ENCODE measurements at regions not wholly inside any gene's neighbourhood (a gene's known extent, or its start where the extent isn't known, plus 50 kb on each side); places are given as distances from the start of the nearest gene placed in this dataset.
"Not testable (repeated sequence)": the region's sequence is repeated elsewhere in the genome, so short reads cannot be mapped to it uniquely, and the experiment has no call there.

GRCh38 chr5:62248192-62248591, 57.8 kb upstream of the KIF2A start:
- H3K79me2 ChIP-seq (ENCODE audit: control insufficient read depth, insufficient read depth, low read length, unreplicated experiment); H3K27ac ChIP-seq (ENCODE audit: low read depth, low read length); H3K36me3 ChIP-seq (ENCODE audit: insufficient read depth, low read length); H3K4me3 ChIP-seq (ENCODE audit: low read depth, low read length); H3K4me1 ChIP-seq (ENCODE audit: control insufficient read depth, insufficient read depth, low read length, unreplicated experiment); H3K27me3 ChIP-seq (ENCODE audit: insufficient read depth, low read length); H2AFZ ChIP-seq (ENCODE audit: low read length, unreplicated experiment): not testable (repeated sequence)

GRCh38 chr5:62250085-62250484, 55.9 kb upstream of the KIF2A start:
- H3K4me1 ChIP-seq (ENCODE audit: control insufficient read depth, insufficient read depth, low read length, unreplicated experiment); H3K36me3 ChIP-seq (ENCODE audit: insufficient read depth, low read length); H3K27ac ChIP-seq (ENCODE audit: low read depth, low read length); H3K4me3 ChIP-seq (ENCODE audit: low read depth, low read length); H3K27me3 ChIP-seq (ENCODE audit: insufficient read depth, low read length); H3K79me2 ChIP-seq (ENCODE audit: control insufficient read depth, insufficient read depth, low read length, unreplicated experiment); H2AFZ ChIP-seq (ENCODE audit: low read length, unreplicated experiment): not testable (repeated sequence)

- H3K79me2 ChIP-seq (ENCODE audit: control insufficient read depth, insufficient read depth, low read length, unreplicated experiment), result not testable (repeated sequence)
Observed at GRCh38 chr5:62250919-62251318, 55.1 kb upstream of the KIF2A start.

GRCh38 chr5:62252519-62252918, 53.5 kb upstream of the KIF2A start:
- H3K27me3 ChIP-seq (ENCODE audit: insufficient read depth, low read length); H2AFZ ChIP-seq (ENCODE audit: low read length, unreplicated experiment); H3K36me3 ChIP-seq (ENCODE audit: insufficient read depth, low read length); H3K4me3 ChIP-seq (ENCODE audit: low read depth, low read length); H3K79me2 ChIP-seq (ENCODE audit: control insufficient read depth, insufficient read depth, low read length, unreplicated experiment); H3K4me1 ChIP-seq (ENCODE audit: control insufficient read depth, insufficient read depth, low read length, unreplicated experiment); H3K27ac ChIP-seq (ENCODE audit: low read depth, low read length): not testable (repeated sequence)

More at GRCh38 chr5:62250919-62251318, 55.1 kb upstream of the KIF2A start:
- not testable (repeated sequence) for H3K4me1 ChIP-seq (ENCODE audit: control insufficient read depth, insufficient read depth, low read length, unreplicated experiment); H3K36me3 ChIP-seq (ENCODE audit: insufficient read depth, low read length); H3K27me3 ChIP-seq (ENCODE audit: insufficient read depth, low read length); H2AFZ ChIP-seq (ENCODE audit: low read length, unreplicated experiment); H3K27ac ChIP-seq (ENCODE audit: low read depth, low read length); H3K4me3 ChIP-seq (ENCODE audit: low read depth, low read length)

GRCh38 chr5:62255551-62255950, 50.5 kb upstream of the KIF2A start:
- not testable (repeated sequence) for H3K27ac ChIP-seq (ENCODE audit: low read depth, low read length); H2AFZ ChIP-seq (ENCODE audit: low read length, unreplicated experiment); H3K36me3 ChIP-seq (ENCODE audit: insufficient read depth, low read length); H3K79me2 ChIP-seq (ENCODE audit: control insufficient read depth, insufficient read depth, low read length, unreplicated experiment); H3K4me3 ChIP-seq (ENCODE audit: low read depth, low read length); H3K4me1 ChIP-seq (ENCODE audit: control insufficient read depth, insufficient read depth, low read length, unreplicated experiment)
- H3K27me3 ChIP-seq (ENCODE audit: insufficient read depth, low read length), result peaks cover 17% of the 10 kb centered on the region

GRCh38 chr5:62256161-62257019, 49.6 kb upstream of the KIF2A start:
- Histone ChIP-seq H3K79me2 (ENCODE audit: control insufficient read depth, insufficient read depth, low read length, unreplicated experiment) (no peaks in the 10 kb centered on the region), H3K36me3 (ENCODE audit: insufficient read depth, low read length) (no peaks in the 10 kb centered on the region), H3K27me3 (ENCODE audit: insufficient read depth, low read length) (peaks cover 22% of the 10 kb centered on the region), H2AFZ (ENCODE audit: low read length, unreplicated experiment) (no peak overlapping the region), H3K27ac (ENCODE audit: low read depth, low read length) (no peak overlapping the region), H3K4me3 (ENCODE audit: low read depth, low read length) (no peak overlapping the region), H3K4me1 (ENCODE audit: control insufficient read depth, insufficient read depth, low read length, unreplicated experiment) (no peaks in the 10 kb centered on the region)

All from ACC112 (cell line).